T-cell (primary cell): ENCODE measurements at regions not wholly inside any gene's neighbourhood (a gene's known extent, or its start where the extent isn't known, plus 50 kb on each side); places are given as distances from the start of the nearest gene placed in this dataset.

Experiments used
- ATAC-seq, 4 experiments: fragments of 200-7000 bp in 3 of 4; fragments of 150-1000 bp in 1 of 4; cut with Tn5 transposase; replicated peaks in 1 of 4; 1 replicate in 3 of 4; 2 replicates in 1 of 4; pipeline ENCODE4 v1.10.0; 2021; ENCODE audit warnings: moderate library complexity in 3 of 4, mild to moderate bottlenecking in 2 of 4, moderate number of reproducible peaks in 1 of 4
- CTCF ChIA-PET, 2 donors: fragments of 300-600 bp; sonication (Branson Sonifier 250); formaldehyde crosslinking; loops; one replicate each; lab custom pipeline; 2022; ENCODE audit warnings: antibody characterized with exemption in 2 of 2; lab: Charles Lee
- POLR2A ChIA-PET, 2 donors: fragments of 300-600 bp; sonication (Branson Sonifier 250); formaldehyde crosslinking; loops; one replicate each; lab custom pipeline; 2022; ENCODE audit warnings: antibody characterized with exemption in 2 of 2; lab: Charles Lee
- DNase-seq, 35 experiments: peaks; one replicate each; pipeline versions ENCODE4 v3.0.0 to v3.0.0-alpha.2; 2013 to 2023
- H3K27ac ChIP-seq: one replicate; pipeline ENCODE4 v1.5.1; 2013; ENCODE audit warnings: low read length
- H3K27me3 ChIP-seq, 2 experiments: replicated peaks in 1 of 2; 1 replicate in 1 of 2; 2 replicates in 1 of 2; pipeline versions ENCODE4 v1.6.1 to v1.7.0; 2013; ENCODE audit warnings: low read length in 1 of 2, mixed read lengths in 1 of 2; ENCODE audit not compliant: control insufficient read depth in 2 of 2, insufficient read depth in 2 of 2; ENCODE audit errors: extremely low read depth in 1 of 2
- H3K36me3 ChIP-seq, 2 donors: 1 replicate in 1 of 2; 2 replicates in 1 of 2; pipeline versions ENCODE4 v1.6.1 to v1.7.0; 2013; ENCODE audit warnings: low read length in 1 of 2; ENCODE audit not compliant: control insufficient read depth in 2 of 2, insufficient read depth in 1 of 2; ENCODE audit errors: extremely low read depth in 1 of 2
- H3K4me1 ChIP-seq, 2 experiments: 1 replicate in 1 of 2; 2 replicates in 1 of 2; pipeline versions ENCODE4 v1.6.1 to v1.7.0; 2013; ENCODE audit warnings: low read length in 2 of 2, mixed read lengths in 1 of 2; ENCODE audit not compliant: insufficient read depth in 2 of 2, control insufficient read depth in 1 of 2; ENCODE audit errors: extremely low read depth in 1 of 2
- H3K4me3 ChIP-seq, 2 donors: 1 replicate in 1 of 2; 2 replicates in 1 of 2; pipeline versions ENCODE4 v1.5.1 to v1.7.0; 2013; ENCODE audit warnings: mild to moderate bottlenecking in 2 of 2, low read length in 1 of 2, moderate library complexity in 1 of 2; ENCODE audit not compliant: control insufficient read depth in 1 of 2; ENCODE audit errors: extremely low read depth in 1 of 2
- H3K9me3 ChIP-seq: 2 replicates; pipeline ENCODE4 v1.7.0; 2013
- H3K27ac Mint-ChIP-seq, 2 donors: one replicate each; pipeline ENCODE4 v1.8.0; 2020 to 2021; ENCODE audit warnings: mild to moderate bottlenecking in 2 of 2, mixed read lengths in 2 of 2
- H3K27me3 Mint-ChIP-seq, 2 donors: one replicate each; pipeline ENCODE4 v1.8.0; 2021 to 2022; ENCODE audit warnings: mixed read lengths in 2 of 2
- H3K36me3 Mint-ChIP-seq: one replicate; pipeline ENCODE4 v1.8.0; 2021; ENCODE audit warnings: mixed read lengths
- H3K4me1 Mint-ChIP-seq, 3 donors: one replicate each; pipeline ENCODE4 v1.8.0; 2020 to 2022; ENCODE audit warnings: mixed read lengths in 3 of 3, mild to moderate bottlenecking in 1 of 3
- H3K4me3 Mint-ChIP-seq, 3 donors: one replicate each; pipeline ENCODE4 v1.8.0; 2020 to 2022; ENCODE audit warnings: mild to moderate bottlenecking in 3 of 3, mixed read lengths in 3 of 3, moderate library complexity in 3 of 3
- H3K9me3 Mint-ChIP-seq, 3 donors: one replicate each; pipeline ENCODE4 v1.8.0; 2020 to 2022; ENCODE audit warnings: mixed read lengths in 3 of 3
- WGBS: methylation state at CpG from one replicate; pipeline ENCODE4 v1.1.5; 2013; ENCODE audit warnings: missing lambda C conversion rate; ENCODE audit not compliant: insufficient coverage; 5-methylcytosine and 5-hydroxymethylcytosine counted together

- no peaks in the 10 kb centered on the region for H3K36me3 ChIP-seq
- H3K4me3 ChIP-seq = no peak overlapping the region
- Mint-ChIP-seq H3K9me3 (peaks cover 0 to 4% (median 0%) of the 10 kb centered on the region in 3 donors), H3K27ac (no peak overlapping the region), H3K36me3 (no peaks in the 10 kb centered on the region), H3K27me3 (peaks cover 0 to 9% of the 10 kb centered on the region in 2 donors), H3K4me1 (no peaks in the 10 kb centered on the region), H3K4me3 (no peak overlapping the region)
- H3K4me1 ChIP-seq = no peaks in the 10 kb centered on the region
- H3K27me3 ChIP-seq = no peaks in the 10 kb centered on the region
- H3K9me3 ChIP-seq = no peaks in the 10 kb centered on the region
- no peak overlapping the region for H3K27ac ChIP-seq
- POLR2A ChIA-PET = no interaction called here
- CTCF ChIA-PET = no interaction called here
- no peak for ATAC-seq
- no peak for DNase-seq
- WGBS = 77% methylated on average over 9 of the region's 9 CpGs
Observed at GRCh38 chr21:15326032-15326867, 261.4 kb upstream of the NRIP1 start.

- WGBS = 85% methylated on average over 1 of the region's 2 CpGs
- Mint-ChIP-seq H3K27me3 (peaks cover 0 to 4% of the 10 kb centered on the region in 2 donors), H3K36me3 (no peaks in the 10 kb centered on the region), H3K4me1 (no peaks in the 10 kb centered on the region), H3K9me3 (no peaks in the 10 kb centered on the region), H3K4me3 (no peak overlapping the region), H3K27ac (no peak overlapping the region)
- Histone ChIP-seq H3K4me1 (no peaks in the 10 kb centered on the region), H3K27me3 (no peaks in the 10 kb centered on the region), H3K9me3 (no peaks in the 10 kb centered on the region), H3K27ac (no peak overlapping the region), H3K36me3 (no peaks in the 10 kb centered on the region), H3K4me3 (no peak overlapping the region)
- CTCF ChIA-PET = no interaction called here
- DNase-seq (no peak), ATAC-seq (no peak)
- POLR2A ChIA-PET = interaction anchor here in 1 of 2 donors (0.5 kb wide), 1 partner anchor 675 kb away, joined by 3 read pairs; no protein-coding TSS in a partner anchor
Observed at GRCh38 chr21:15327637-15328265, 263.0 kb upstream of the NRIP1 start.

GRCh38 chr21:15329191-15329590 is 264.4 kb upstream of the NRIP1 start:
- no peaks in the 10 kb centered on the region for H3K4me1 ChIP-seq
- peaks cover 0 to 4% of the 10 kb centered on the region in 2 donors for H3K27me3 Mint-ChIP-seq
- H3K9me3 ChIP-seq = no peaks in the 10 kb centered on the region
- H3K4me1 Mint-ChIP-seq = no peaks in the 10 kb centered on the region
- POLR2A ChIA-PET = no interaction called here
- no peak overlapping the region for H3K27ac Mint-ChIP-seq
- 70% methylated on average over 2 of the region's 2 CpGs for WGBS
- no peaks in the 10 kb centered on the region for H3K36me3 Mint-ChIP-seq
- no peak for DNase-seq
- no peak overlapping the region for H3K27ac ChIP-seq
- H3K4me3 Mint-ChIP-seq = no peak overlapping the region
- H3K27me3 ChIP-seq = peaks cover 0 to 1% of the 10 kb centered on the region in 2 experiments
- ATAC-seq = no peak
- H3K4me3 ChIP-seq = no peak overlapping the region
- no peaks in the 10 kb centered on the region for H3K36me3 ChIP-seq
- no peaks in the 10 kb centered on the region for H3K9me3 Mint-ChIP-seq
- CTCF ChIA-PET = no interaction called here

GRCh38 chr21:15330872-15331271 is 266.1 kb upstream of the NRIP1 start:
- H3K27ac Mint-ChIP-seq = no peak overlapping the region
- no peaks in the 10 kb centered on the region for H3K9me3 Mint-ChIP-seq
- H3K27me3 Mint-ChIP-seq = peaks cover 0 to 4% of the 10 kb centered on the region in 2 donors
- no peaks in the 10 kb centered on the region for H3K36me3 Mint-ChIP-seq
- Histone ChIP-seq H3K9me3 (no peaks in the 10 kb centered on the region), H3K36me3 (no peaks in the 10 kb centered on the region), H3K27ac (no peak overlapping the region), H3K27me3 (peaks cover 0 to 10% of the 10 kb centered on the region in 2 experiments), H3K4me1 (no peaks in the 10 kb centered on the region), H3K4me3 (no peak overlapping the region)
- ChIA-PET CTCF (no interaction called here), POLR2A (no interaction called here)
- H3K4me1 Mint-ChIP-seq = no peaks in the 10 kb centered on the region
- no peak overlapping the region for H3K4me3 Mint-ChIP-seq
- ATAC-seq (no peak), DNase-seq (no peak)

- no CpG with 5 or more reads among the region's 1 CpG for WGBS
- Mint-ChIP-seq H3K36me3 (no peaks in the 10 kb centered on the region), H3K4me3 (no peak overlapping the region), H3K9me3 (no peaks in the 10 kb centered on the region), H3K27me3 (peaks cover 0 to 8% of the 10 kb centered on the region in 2 donors), H3K27ac (no peak overlapping the region), H3K4me1 (no peaks in the 10 kb centered on the region)
- CTCF ChIA-PET = interaction anchor here in 1 of 2 donors (0.6 kb wide), 1 partner anchor 80 kb away, joined by 3 read pairs; no protein-coding TSS in a partner anchor
- POLR2A ChIA-PET = no interaction called here
- Histone ChIP-seq H3K36me3 (no peaks in the 10 kb centered on the region), H3K4me1 (no peaks in the 10 kb centered on the region), H3K4me3 (no peak overlapping the region), H3K9me3 (no peaks in the 10 kb centered on the region), H3K27ac (no peak overlapping the region), H3K27me3 (peaks cover 0 to 10% of the 10 kb centered on the region in 2 experiments)
- DNase-seq (no peak), ATAC-seq (no peak)
Observed at GRCh38 chr21:15332572-15332971, 267.8 kb upstream of the NRIP1 start.

- H3K36me3 ChIP-seq = no peaks in the 10 kb centered on the region
- WGBS = no CpG with 5 or more reads among the region's 1 CpG
- H3K27me3 Mint-ChIP-seq = peaks cover 0 to 8% of the 10 kb centered on the region in 2 donors
- no peaks in the 10 kb centered on the region for H3K4me1 Mint-ChIP-seq
- no peaks in the 10 kb centered on the region for H3K4me1 ChIP-seq
- no peaks in the 10 kb centered on the region for H3K9me3 ChIP-seq
- CTCF ChIA-PET = interaction anchor here in 1 of 2 donors (0.6 kb wide), 1 partner anchor 80 kb away, joined by 3 read pairs; no protein-coding TSS in a partner anchor
- DNase-seq (no peak), ATAC-seq (no peak)
- H3K36me3 Mint-ChIP-seq = no peaks in the 10 kb centered on the region
- H3K27me3 ChIP-seq = peaks cover 0 to 10% of the 10 kb centered on the region in 2 experiments
- no peaks in the 10 kb centered on the region for H3K9me3 Mint-ChIP-seq
- H3K4me3 ChIP-seq = no peak overlapping the region
- H3K27ac ChIP-seq = no peak overlapping the region
- no peak overlapping the region for H3K27ac Mint-ChIP-seq
- H3K4me3 Mint-ChIP-seq = no peak overlapping the region
- POLR2A ChIA-PET = no interaction called here
Observed at GRCh38 chr21:15333136-15333710, 268.4 kb upstream of the NRIP1 start.
